ENCODE measurements at regions not wholly inside any gene's neighbourhood (a gene's known extent, or its start where the extent isn't known, plus 50 kb on each side); places are given as distances from the start of the nearest gene placed in this dataset.

- DNase-seq (ENCODE audit: low read depth), result no peak
These were observed 60.0 kb downstream of the NRN1 start for GRCh38 chr6:5946701-5947100.

GRCh38 chr6:5946181-5946580 lies 60.5 kb downstream of the NRN1 start:
- no peak for DNase-seq (ENCODE audit: low read depth)

GRCh38 chr6:5943591-5943990 lies 63.1 kb downstream of the NRN1 start:
- DNase-seq (ENCODE audit: low read depth), result no peak

GRCh38 chr6:5942591-5942990 lies 64.1 kb downstream of the NRN1 start:
- DNase-seq (ENCODE audit: low read depth), result no peak

GRCh38 chr6:5941188-5941587 lies 65.5 kb downstream of the NRN1 start:
- no peak for DNase-seq (ENCODE audit: low read depth)

- no peak for DNase-seq (ENCODE audit: low read depth)
These were observed 67.8 kb downstream of the NRN1 start for GRCh38 chr6:5938934-5939333.

GRCh38 chr6:5937936-5938706 lies 68.6 kb downstream of the NRN1 start:
- no peak for DNase-seq (ENCODE audit: low read depth)

GRCh38 chr6:5937169-5937909 lies 69.4 kb downstream of the NRN1 start:
- no peak for DNase-seq (ENCODE audit: low read depth)

- DNase-seq (ENCODE audit: low read depth), result no peak
These were observed 70.1 kb downstream of the NRN1 start for GRCh38 chr6:5936631-5937030.

- DNase-seq (ENCODE audit: low read depth), result no peak
These were observed 70.6 kb downstream of the NRN1 start for GRCh38 chr6:5936140-5936539.

- no peak for DNase-seq (ENCODE audit: low read depth)
These were observed 75.8 kb downstream of the NRN1 start for GRCh38 chr6:5930968-5931367.

GRCh38 chr6:5930143-5930770 lies 76.5 kb downstream of the NRN1 start:
- no peak for DNase-seq (ENCODE audit: low read depth)

GRCh38 chr6:5923840-5924239 lies 82.9 kb downstream of the NRN1 start:
- DNase-seq (ENCODE audit: low read depth), result no peak

GRCh38 chr6:5922230-5922629 lies 84.5 kb downstream of the NRN1 start:
- DNase-seq (ENCODE audit: low read depth), result no peak

GRCh38 chr6:5909721-5910120 lies 97.0 kb downstream of the NRN1 start:
- DNase-seq (ENCODE audit: low read depth), result no peak

- no peak for DNase-seq (ENCODE audit: low read depth)
These were observed 99.9 kb downstream of the NRN1 start for GRCh38 chr6:5906842-5907241.

- no peak for DNase-seq (ENCODE audit: low read depth)
These were observed 100.4 kb downstream of the NRN1 start for GRCh38 chr6:5906340-5906670.

GRCh38 chr6:5905431-5906339 lies 101.0 kb downstream of the NRN1 start:
- DNase-seq (ENCODE audit: low read depth), result no peak

GRCh38 chr6:5904532-5904931 lies 102.2 kb downstream of the NRN1 start:
- DNase-seq (ENCODE audit: low read depth), result no peak

- no peak for DNase-seq (ENCODE audit: low read depth)
These were observed 107.3 kb downstream of the NRN1 start for GRCh38 chr6:5899216-5900045.

GRCh38 chr6:5898563-5898962 lies 108.2 kb downstream of the NRN1 start:
- DNase-seq (ENCODE audit: low read depth), result no peak
